ENCODE measurements at regions not wholly inside any gene's neighbourhood (a gene's known extent, or its start where the extent isn't known, plus 50 kb on each side); places are given as distances from the start of the nearest gene placed in this dataset.

DNA sequence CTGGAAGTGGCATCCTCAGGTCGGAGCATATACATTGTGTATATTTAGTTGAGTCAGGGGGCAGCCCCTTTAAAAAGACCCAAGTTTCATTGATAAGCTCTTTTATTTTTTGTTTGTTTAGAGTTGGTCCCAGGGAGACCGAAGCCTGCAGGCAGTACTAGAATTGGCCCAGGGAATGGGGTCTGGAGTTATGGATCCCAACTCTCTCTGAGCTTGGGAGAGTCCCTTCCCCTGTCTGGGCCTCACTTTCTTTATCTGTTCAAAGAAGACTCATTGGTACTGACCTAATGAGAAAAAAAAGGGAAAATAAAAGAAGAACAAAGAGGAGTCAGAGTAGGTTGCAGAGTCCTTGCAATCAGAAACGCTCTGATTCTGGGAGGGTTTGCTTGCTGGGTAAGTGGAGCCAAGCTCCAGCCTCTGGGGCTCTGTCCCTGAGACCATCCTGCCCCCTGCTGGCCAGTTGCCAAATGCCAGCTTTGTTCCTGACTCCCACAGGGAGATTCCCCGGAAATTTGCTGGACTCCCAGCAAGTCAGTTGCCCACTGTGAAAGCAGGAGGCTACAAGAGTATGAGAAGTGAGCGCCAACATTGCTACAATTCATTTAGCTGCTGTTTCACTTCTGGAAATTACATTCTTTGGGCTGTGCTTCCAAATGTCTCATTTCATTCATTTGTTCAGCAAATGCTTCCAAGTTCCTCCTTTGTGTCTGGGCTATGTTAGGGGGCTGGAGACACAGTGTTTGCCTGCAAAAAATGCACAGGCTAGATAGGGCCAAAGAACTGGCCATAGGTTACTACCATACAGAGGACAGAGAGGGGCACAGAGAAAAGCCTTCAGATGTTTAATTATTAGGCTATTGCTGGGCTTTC lies 156.2 kb downstream of the MELK start:
- no peak overlapping the region for H3K4me3 ChIP-seq
- H3K36me3 ChIP-seq (replicated peaks in 1 of 2; ENCODE audit: insufficient read depth in 1 of 2, low read depth in 2 of 2): no peaks in the 10 kb centered on the region
- H3K9me3 ChIP-seq: no peaks in the 10 kb centered on the region
- 37 to 44% methylated on average over 5 of the region's 5 CpGs for WGBS, 2 donors
- no peak for TF ChIP-seq POLR2A (IDR thresholded peaks at IDR 0.05)
- TF ChIP-seq, protein P1, sequence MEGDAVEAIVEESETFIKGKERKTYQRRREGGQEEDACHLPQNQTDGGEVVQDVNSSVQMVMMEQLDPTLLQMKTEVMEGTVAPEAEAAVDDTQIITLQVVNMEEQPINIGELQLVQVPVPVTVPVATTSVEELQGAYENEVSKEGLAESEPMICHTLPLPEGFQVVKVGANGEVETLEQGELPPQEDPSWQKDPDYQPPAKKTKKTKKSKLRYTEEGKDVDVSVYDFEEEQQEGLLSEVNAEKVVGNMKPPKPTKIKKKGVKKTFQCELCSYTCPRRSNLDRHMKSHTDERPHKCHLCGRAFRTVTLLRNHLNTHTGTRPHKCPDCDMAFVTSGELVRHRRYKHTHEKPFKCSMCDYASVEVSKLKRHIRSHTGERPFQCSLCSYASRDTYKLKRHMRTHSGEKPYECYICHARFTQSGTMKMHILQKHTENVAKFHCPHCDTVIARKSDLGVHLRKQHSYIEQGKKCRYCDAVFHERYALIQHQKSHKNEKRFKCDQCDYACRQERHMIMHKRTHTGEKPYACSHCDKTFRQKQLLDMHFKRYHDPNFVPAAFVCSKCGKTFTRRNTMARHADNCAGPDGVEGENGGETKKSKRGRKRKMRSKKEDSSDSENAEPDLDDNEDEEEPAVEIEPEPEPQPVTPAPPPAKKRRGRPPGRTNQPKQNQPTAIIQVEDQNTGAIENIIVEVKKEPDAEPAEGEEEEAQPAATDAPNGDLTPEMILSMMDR (IDR thresholded peaks at IDR 0.05): peak in 3 of 7 experiments; percentile 18 to 29 (median 26)
- no peak overlapping the region for H3K27ac ChIP-seq
- DNase-seq: peak; percentile 26 to 48 (median 38)
- ATAC-seq: no peak
- intact Hi-C loops (cut with DNase I): no loop called here
- H3K4me1 ChIP-seq: no peaks in the 10 kb centered on the region
- no peaks in the 10 kb centered on the region for H3K27me3 ChIP-seq

DNA sequence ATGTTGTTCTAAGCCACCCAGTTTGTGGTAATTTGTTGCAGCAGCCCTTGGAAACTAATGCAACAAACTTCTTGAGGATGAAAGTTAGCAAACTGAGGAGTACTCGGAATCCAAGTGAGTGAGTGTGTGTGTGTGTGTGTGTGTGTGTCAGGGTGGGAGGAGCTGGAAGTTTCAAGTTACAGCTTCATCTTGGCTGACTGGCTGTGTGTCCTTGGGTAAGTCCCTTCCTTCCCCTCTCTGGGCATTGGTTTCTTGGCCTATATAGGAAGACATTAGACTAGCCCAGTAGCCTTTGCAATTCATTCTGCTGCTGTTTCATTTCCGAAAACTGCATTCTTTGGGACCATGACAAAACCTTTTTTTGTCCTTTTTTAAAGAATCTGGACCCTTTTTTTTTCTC lies 157.2 kb downstream of the MELK start:
- no peak for TF ChIP-seq POLR2A (IDR thresholded peaks at IDR 0.05)
- TF ChIP-seq, protein P1 (IDR thresholded peaks at IDR 0.05): no peak
- intact Hi-C loops (cut with DNase I): no loop called here
- no peak overlapping the region for H3K4me3 ChIP-seq
- H3K27ac ChIP-seq: no peak overlapping the region
- no peak for DNase-seq
- 54 to 76% methylated on average over 2 of the region's 2 CpGs for WGBS, 2 donors
- H3K27me3 ChIP-seq: no peaks in the 10 kb centered on the region
- no peaks in the 10 kb centered on the region for H3K4me1 ChIP-seq
- H3K36me3 ChIP-seq (replicated peaks in 1 of 2; ENCODE audit: insufficient read depth in 1 of 2, low read depth in 2 of 2): no peaks in the 10 kb centered on the region
- no peak for ATAC-seq
- H3K9me3 ChIP-seq: no peaks in the 10 kb centered on the region

DNA sequence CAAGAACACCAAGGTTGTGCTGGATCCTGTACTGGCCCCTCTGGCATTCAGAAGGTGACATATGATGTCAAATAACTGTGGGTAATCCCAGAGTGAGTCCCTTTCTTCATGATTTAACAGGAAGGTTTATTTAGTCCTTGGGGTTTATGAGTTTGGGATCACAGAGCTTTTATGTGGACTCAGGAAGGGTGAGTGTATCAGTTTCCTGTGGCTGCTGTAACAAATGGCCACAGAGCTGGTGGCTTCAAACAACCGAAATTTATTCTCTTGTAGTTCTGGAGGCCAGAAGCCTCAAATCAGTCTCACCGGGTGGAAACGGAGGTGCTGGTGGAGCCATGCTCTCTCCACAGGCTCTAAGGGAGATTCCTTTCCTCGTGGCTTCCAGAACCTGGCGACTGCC lies 157.7 kb downstream of the MELK start:
- WGBS, 2 donors: 77 to 82% methylated on average over 5 of the region's 5 CpGs
- no peak for TF ChIP-seq POLR2A (IDR thresholded peaks at IDR 0.05)
- TF ChIP-seq, protein P1 (IDR thresholded peaks at IDR 0.05): no peak
- intact Hi-C loops (cut with DNase I): no loop called here

DNA sequence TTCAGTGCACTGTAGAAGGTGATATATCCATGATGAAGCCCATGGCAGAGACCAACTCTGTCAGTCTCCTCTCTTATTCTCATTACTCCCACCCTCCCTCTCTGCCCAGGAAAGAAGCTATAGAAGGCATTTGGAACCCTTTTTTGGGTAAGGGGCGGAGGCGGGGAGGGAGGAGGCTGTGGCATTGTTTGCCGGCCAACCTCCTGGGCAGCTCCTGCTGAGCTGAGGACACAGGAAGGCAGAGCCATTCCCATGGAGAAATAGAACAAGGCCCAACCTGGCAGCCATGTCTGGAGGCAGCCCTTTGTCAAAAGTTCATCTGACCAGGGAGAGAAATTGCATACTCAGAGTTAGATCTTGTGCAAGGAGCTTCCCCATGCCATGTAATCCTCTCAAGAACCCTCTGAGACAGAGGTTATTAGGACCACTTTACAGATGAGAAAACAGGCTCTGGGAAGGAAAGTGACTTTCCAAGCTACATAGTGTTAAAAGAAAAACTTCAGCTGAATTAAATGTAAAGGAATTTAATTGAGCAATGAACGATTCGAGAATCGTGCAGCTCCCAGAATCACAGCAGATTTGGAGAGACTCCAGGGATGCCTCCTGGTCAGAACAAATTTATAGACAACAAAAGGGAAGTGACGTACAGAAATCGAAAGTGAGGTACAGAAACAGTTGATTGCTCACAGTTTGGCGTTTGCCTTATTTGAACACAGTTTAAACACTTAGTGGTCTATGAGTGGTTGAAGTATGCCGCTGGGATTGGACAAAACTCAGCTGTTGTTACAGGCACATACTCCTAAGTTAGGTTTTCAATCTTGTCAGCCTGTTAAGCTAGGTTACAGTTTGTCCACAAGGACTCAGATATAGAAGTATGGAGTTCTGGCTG lies 158.6 kb downstream of the MELK start:
- DNase-seq (no peak), ATAC-seq (no peak)
- H3K4me3 ChIP-seq: no peak overlapping the region
- H3K27ac ChIP-seq: no peak overlapping the region
- H3K9me3 ChIP-seq: no peaks in the 10 kb centered on the region
- intact Hi-C loops (cut with DNase I): no loop called here
- TF ChIP-seq, protein P1 (IDR thresholded peaks at IDR 0.05): no peak
- no peak for TF ChIP-seq POLR2A (IDR thresholded peaks at IDR 0.05)
- H3K4me1 ChIP-seq: no peaks in the 10 kb centered on the region
- H3K36me3 ChIP-seq (replicated peaks in 1 of 2; ENCODE audit: insufficient read depth in 1 of 2, low read depth in 2 of 2): no peaks in the 10 kb centered on the region
- H3K27me3 ChIP-seq: no peaks in the 10 kb centered on the region
- 63 to 72% methylated on average over 10 of the region's 10 CpGs for WGBS, 2 donors

More for the DNA sequence above, 157.7 kb downstream of the MELK start:
- no peak overlapping the region for H3K4me3 ChIP-seq
- H3K27me3 ChIP-seq: no peaks in the 10 kb centered on the region
- DNase-seq (no peak), ATAC-seq (no peak)
- H3K36me3 ChIP-seq (replicated peaks in 1 of 2; ENCODE audit: insufficient read depth in 1 of 2, low read depth in 2 of 2): no peaks in the 10 kb centered on the region
- H3K27ac ChIP-seq: no peak overlapping the region
- H3K4me1 ChIP-seq: no peaks in the 10 kb centered on the region
- H3K9me3 ChIP-seq: no peaks in the 10 kb centered on the region
